ENCODE measurements at regions not wholly inside any gene's neighbourhood (a gene's known extent, or its start where the extent isn't known, plus 50 kb on each side); places are given as distances from the start of the nearest gene placed in this dataset.

GRCh38 chr1:11377001-11377583, 101.9 kb upstream of the DISP3 start:
- TF ChIP-seq CTCF (IDR thresholded peaks at IDR 0.05; ENCODE audit: insufficient read depth, low read length) (no peak), SPI1 (IDR thresholded peaks at IDR 0.05; ENCODE audit: borderline replicate concordance, low read depth) (no peak)

Data from HL-60 (cell line).